ENCODE measurements at regions not wholly inside any gene's neighbourhood (a gene's known extent, or its start where the extent isn't known, plus 50 kb on each side); places are given as distances from the start of the nearest gene placed in this dataset.

DNA sequence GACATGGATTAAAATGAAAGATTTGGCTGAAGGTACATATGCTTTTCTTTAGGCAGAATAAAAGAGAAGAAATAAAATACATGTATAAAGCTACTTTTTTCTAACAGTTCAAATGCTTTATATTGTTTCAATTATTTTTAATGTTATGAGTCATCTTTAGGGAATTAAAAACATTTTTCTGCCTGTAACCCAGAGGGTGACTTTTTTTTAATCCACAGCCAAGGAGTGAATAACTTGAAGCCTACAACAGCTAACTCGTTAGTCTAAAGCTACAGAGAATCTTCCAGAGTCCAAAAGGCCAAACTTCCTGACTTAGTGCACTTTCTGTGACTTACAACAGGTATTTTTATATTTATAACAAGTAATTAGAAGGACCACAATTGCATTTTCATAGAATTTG, 151.6 kb downstream of the SEC23A start:
- TF ChIP-seq POLR2A (IDR thresholded peaks at IDR 0.05; ENCODE audit: low read depth, low read length) (no peak), TAF1 (IDR thresholded peaks at IDR 0.05; ENCODE audit: low read depth, low read length) (no peak), POLR2AphosphoS5 (IDR thresholded peaks at IDR 0.05; ENCODE audit: low read depth, low read length) (no peak), SPI1 (IDR thresholded peaks at IDR 0.05; ENCODE audit: low read depth, low read length) (no peak), PAX5 (IDR thresholded peaks at IDR 0.05; ENCODE audit: insufficient read depth, low read length, severe bottlenecking) (no peak), POU2F2 (IDR thresholded peaks at IDR 0.05; ENCODE audit: low read depth, low read length) (no peak)

All from GM12891 (cell line).